ENCODE measurements at regions not wholly inside any gene's neighbourhood (a gene's known extent, or its start where the extent isn't known, plus 50 kb on each side); places are given as distances from the start of the nearest gene placed in this dataset.
A peak's percentile ranks its signal among the peaks of the same experiment; 100 is the strongest.

- H3K27ac Mint-ChIP-seq, result peak overlapping the region in 2 of 3 experiments; percentile 29 to 88; a peak in 2 of 7 replicates
- no peak overlapping the region for H2BK120ac ChIP-seq (ENCODE audit: low read depth, low read length, poor library complexity, severe bottlenecking)
- peaks cover 47 to 50% of the 10 kb centered on the region in 2 experiments for H3K4me1 Mint-ChIP-seq
- no peak overlapping the region for H2AK5ac ChIP-seq (ENCODE audit: insufficient read length, low read length)
- WGBS (ENCODE audit: extremely low coverage, insufficient read length, low lambda C conversion rate), result no CpG with 5 or more reads among the region's 5 CpGs
- H3K18ac ChIP-seq (ENCODE audit: insufficient read length, low read depth, low read length), result no peak overlapping the region
- no peaks in the 10 kb centered on the region for H3K27me3 ChIP-seq (ENCODE audit: insufficient read depth, low read length)
- H3K4ac ChIP-seq (ENCODE audit: low read depth, low read length), result no peak overlapping the region
- DNase-seq, result no peak
- H3K36me3 Mint-ChIP-seq (ENCODE audit: insufficient read depth in 1 of 3, low read depth in 3 of 3), result no peaks in the 10 kb centered on the region
- H3K79me1 ChIP-seq (ENCODE audit: insufficient read depth, low read depth, low read length, poor library complexity, severe bottlenecking), result no peaks in the 10 kb centered on the region
- H2BK20ac ChIP-seq (ENCODE audit: low read depth, low read length, poor library complexity, severe bottlenecking), result no peak overlapping the region
- no peaks in the 10 kb centered on the region for H3K79me2 ChIP-seq (ENCODE audit: insufficient read depth, low read length)
- peaks cover 5% of the 10 kb centered on the region; the same call in 1 of the 2 replicates for H3K4me1 ChIP-seq (ENCODE audit: insufficient read depth, low read length)
- no peak overlapping the region for H3K4me3 Mint-ChIP-seq
- no peak overlapping the region for H4K5ac ChIP-seq (ENCODE audit: insufficient read length, low read depth, low read length)
- no peak overlapping the region for H3K4me2 ChIP-seq (ENCODE audit: insufficient read depth, insufficient read length, low read length)
- H2BK5ac ChIP-seq (ENCODE audit: insufficient read length, low read length), result no peak overlapping the region
- H4K8ac ChIP-seq (replicated peaks; ENCODE audit: insufficient read length, low read depth, low read length), result no peak overlapping the region
- H3K27me3 Mint-ChIP-seq (ENCODE audit: low read depth), result no peaks in the 10 kb centered on the region
- no peaks in the 10 kb centered on the region for H3K23me2 ChIP-seq (ENCODE audit: insufficient read length, low read depth, low read length, poor library complexity, severe bottlenecking)
- H3K27ac ChIP-seq (ENCODE audit: insufficient read length, low read depth, low read length), result no peak overlapping the region
- no peak overlapping the region for H3K9ac ChIP-seq (ENCODE audit: extremely low read depth, insufficient read length, low read length)
- no peaks in the 10 kb centered on the region for H3K9me3 ChIP-seq (ENCODE audit: control insufficient read depth, low read depth, low read length)
- no peak overlapping the region for H3K14ac ChIP-seq (ENCODE audit: insufficient read depth, low read length)
- TF ChIP-seq CTCF (conservative IDR thresholded peaks at IDR 0.05), result no peak
- H2BK12ac ChIP-seq (ENCODE audit: insufficient read length, low read depth, low read length), result no peak overlapping the region
- no peak overlapping the region for H2BK15ac ChIP-seq (ENCODE audit: low read depth, low read length)
- no peak overlapping the region for H2AFZ ChIP-seq (ENCODE audit: low read length)
- H3K56ac ChIP-seq (ENCODE audit: insufficient read length, low read depth, low read length), result no peak overlapping the region
- no peaks in the 10 kb centered on the region for H3K9me3 Mint-ChIP-seq
- no peaks in the 10 kb centered on the region for H4K20me1 ChIP-seq (ENCODE audit: control insufficient read depth, insufficient read depth, insufficient read length)
- H4K91ac ChIP-seq (ENCODE audit: insufficient read length, low read depth, low read length), result no peak overlapping the region
- H3K23ac ChIP-seq (ENCODE audit: insufficient read length, low read depth, low read length), result no peak overlapping the region
- H3T11ph ChIP-seq (ENCODE audit: low read length), result no peak overlapping the region
These were observed 398.8 kb downstream of the DLEU7 start for GRCh38 chr13:50444726-50445125.

All from H9 (cell line).